ENCODE measurements at regions not wholly inside any gene's neighbourhood (a gene's known extent, or its start where the extent isn't known, plus 50 kb on each side); places are given as distances from the start of the nearest gene placed in this dataset.

DNA sequence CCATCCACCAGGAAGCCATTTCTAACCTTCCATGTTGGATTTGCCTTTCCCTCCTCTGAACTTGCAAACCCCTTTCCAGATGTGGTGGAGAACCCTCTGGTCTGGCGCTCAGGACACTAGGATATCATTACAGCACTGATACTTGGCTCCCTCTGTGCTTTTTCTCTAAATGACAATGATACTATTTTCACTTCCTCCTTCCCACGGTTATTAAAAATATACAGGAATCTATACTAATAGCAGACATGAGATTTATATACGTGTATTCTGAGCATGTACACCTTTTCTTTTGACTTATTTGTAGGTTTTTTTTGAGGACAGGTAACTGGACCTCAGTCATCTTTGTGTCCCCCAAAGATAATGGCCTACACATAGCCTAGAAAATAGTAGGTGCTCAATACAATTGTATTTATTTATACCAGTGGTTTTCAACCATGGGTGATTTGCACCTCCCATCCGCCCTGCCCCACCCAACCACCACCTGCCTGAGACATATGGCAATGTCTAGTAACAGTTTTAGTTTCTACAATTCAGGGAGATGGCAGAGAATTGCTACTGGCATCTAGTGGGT, 60.4 kb upstream of the PLAC8 start:
- TF ChIP-seq EZH2phosphoT487 (IDR thresholded peaks at IDR 0.05; ENCODE audit: insufficient read depth, low read depth) (no peak), EZH2 (IDR thresholded peaks at IDR 0.05; ENCODE audit: insufficient read depth, poor library complexity, severe bottlenecking) (no peak)
